ENCODE measurements at regions not wholly inside any gene's neighbourhood (a gene's known extent, or its start where the extent isn't known, plus 50 kb on each side); places are given as distances from the start of the nearest gene placed in this dataset.

- CTCF ChIA-PET: no interaction called here
- TF ChIP-seq HDGF (IDR thresholded peaks at IDR 0.05; ENCODE audit: borderline replicate concordance) (no peak), ELF4 (IDR thresholded peaks at IDR 0.05) (no peak), FOXK2 (IDR thresholded peaks at IDR 0.05) (no peak), FOXA1 (IDR thresholded peaks at IDR 0.05) (no peak), LEF1 (IDR thresholded peaks at IDR 0.05; ENCODE audit: borderline replicate concordance) (no peak), L3MBTL2 (conservative IDR thresholded peaks at IDR 0.05) (no peak), ARNT (IDR thresholded peaks at IDR 0.05) (no peak)
- POLR2A ChIA-PET: no interaction called here
- no peak for DNase-seq (ENCODE audit: extremely low spot score)
These were observed 194.3 kb downstream of the SNAPC1 start for GRCh38 chr14:61956517-61956916.

- TF ChIP-seq HDGF (IDR thresholded peaks at IDR 0.05; ENCODE audit: borderline replicate concordance): no peak
- no peak for TF ChIP-seq FOXA1 (IDR thresholded peaks at IDR 0.05)
- TF ChIP-seq SP1 (IDR thresholded peaks at IDR 0.05): no peak
- no peak for TF ChIP-seq CTBP1 (IDR thresholded peaks at IDR 0.05; ENCODE audit: borderline replicate concordance)
- no peak for TF ChIP-seq LEF1 (IDR thresholded peaks at IDR 0.05; ENCODE audit: borderline replicate concordance)
- TF ChIP-seq ELF4 (IDR thresholded peaks at IDR 0.05): no peak
- TF ChIP-seq ZNF384 (IDR thresholded peaks at IDR 0.05): no peak
- TF ChIP-seq BHLHE40 (IDR thresholded peaks at IDR 0.05; ENCODE audit: borderline replicate concordance): no peak
- TF ChIP-seq SUZ12 (IDR thresholded peaks at IDR 0.05): no peak
- no peak for TF ChIP-seq FOXK2 (IDR thresholded peaks at IDR 0.05)
- TF ChIP-seq FOXM1 (IDR thresholded peaks at IDR 0.05; ENCODE audit: borderline replicate concordance): no peak
- ChIA-PET CTCF (no interaction called here), POLR2A (no interaction called here)
- no peak for DNase-seq (ENCODE audit: extremely low spot score)
These were observed 197.1 kb downstream of the SNAPC1 start for GRCh38 chr14:61959348-61959747.

- no peak for DNase-seq (ENCODE audit: extremely low spot score)
- TF ChIP-seq FOXM1 (IDR thresholded peaks at IDR 0.05; ENCODE audit: borderline replicate concordance) (no peak), BHLHE40 (IDR thresholded peaks at IDR 0.05; ENCODE audit: borderline replicate concordance) (no peak), NFRKB (IDR thresholded peaks at IDR 0.05) (no peak), ZNF384 (IDR thresholded peaks at IDR 0.05) (no peak), ARNT (IDR thresholded peaks at IDR 0.05) (no peak), FOXA1 (IDR thresholded peaks at IDR 0.05) (no peak), PKNOX1 (IDR thresholded peaks at IDR 0.05) (no peak), HDGF (IDR thresholded peaks at IDR 0.05; ENCODE audit: borderline replicate concordance) (no peak), CTBP1 (IDR thresholded peaks at IDR 0.05; ENCODE audit: borderline replicate concordance) (no peak), ELF4 (IDR thresholded peaks at IDR 0.05) (no peak), TARDBP (IDR thresholded peaks at IDR 0.05) (no peak), FOXK2 (IDR thresholded peaks at IDR 0.05) (no peak), SP1 (IDR thresholded peaks at IDR 0.05) (no peak), SUZ12 (IDR thresholded peaks at IDR 0.05) (no peak), LEF1 (IDR thresholded peaks at IDR 0.05; ENCODE audit: borderline replicate concordance) (no peak), L3MBTL2 (conservative IDR thresholded peaks at IDR 0.05) (no peak)
- ChIA-PET POLR2A (no interaction called here), CTCF (no interaction called here)
These were observed 199.1 kb downstream of the SNAPC1 start for GRCh38 chr14:61961369-61961768.

GRCh38 chr14:61963926-61964325 is 201.7 kb downstream of the SNAPC1 start:
- no peak for DNase-seq (ENCODE audit: extremely low spot score)
- ChIA-PET CTCF (no interaction called here), POLR2A (no interaction called here)
- no peak for TF ChIP-seq ZNF384 (IDR thresholded peaks at IDR 0.05)
- no peak for TF ChIP-seq LEF1 (IDR thresholded peaks at IDR 0.05; ENCODE audit: borderline replicate concordance)
- TF ChIP-seq FOXA1 (IDR thresholded peaks at IDR 0.05): no peak
- TF ChIP-seq ARNT (IDR thresholded peaks at IDR 0.05): no peak
- TF ChIP-seq TARDBP (IDR thresholded peaks at IDR 0.05): no peak

- ChIA-PET CTCF (no interaction called here), POLR2A (no interaction called here)
- TF ChIP-seq SUZ12 (IDR thresholded peaks at IDR 0.05) (no peak), PKNOX1 (IDR thresholded peaks at IDR 0.05) (no peak), TARDBP (IDR thresholded peaks at IDR 0.05) (no peak), FOXK2 (IDR thresholded peaks at IDR 0.05) (no peak), BHLHE40 (IDR thresholded peaks at IDR 0.05; ENCODE audit: borderline replicate concordance) (no peak), L3MBTL2 (conservative IDR thresholded peaks at IDR 0.05) (no peak), CTBP1 (IDR thresholded peaks at IDR 0.05; ENCODE audit: borderline replicate concordance) (no peak), ELF4 (IDR thresholded peaks at IDR 0.05) (no peak), ZNF384 (IDR thresholded peaks at IDR 0.05) (no peak), FOXA1 (IDR thresholded peaks at IDR 0.05) (no peak), LEF1 (IDR thresholded peaks at IDR 0.05; ENCODE audit: borderline replicate concordance) (no peak), FOXM1 (IDR thresholded peaks at IDR 0.05; ENCODE audit: borderline replicate concordance) (no peak), SP1 (IDR thresholded peaks at IDR 0.05) (no peak), NFRKB (IDR thresholded peaks at IDR 0.05) (no peak)
- no peak for DNase-seq (ENCODE audit: extremely low spot score)
These were observed 203.0 kb downstream of the SNAPC1 start for GRCh38 chr14:61965030-61965745.

- no peak for DNase-seq (ENCODE audit: extremely low spot score)
- TF ChIP-seq FOXM1 (IDR thresholded peaks at IDR 0.05; ENCODE audit: borderline replicate concordance) (no peak), SUZ12 (IDR thresholded peaks at IDR 0.05) (no peak), L3MBTL2 (conservative IDR thresholded peaks at IDR 0.05) (no peak)
- CTCF ChIA-PET: no interaction called here
- POLR2A ChIA-PET: no interaction called here
These were observed 206.0 kb downstream of the SNAPC1 start for GRCh38 chr14:61968207-61968606.

- DNase-seq (ENCODE audit: extremely low spot score): no peak
- TF ChIP-seq SUZ12 (IDR thresholded peaks at IDR 0.05) (no peak), BHLHE40 (IDR thresholded peaks at IDR 0.05; ENCODE audit: borderline replicate concordance) (no peak), ARNT (IDR thresholded peaks at IDR 0.05) (no peak), CTBP1 (IDR thresholded peaks at IDR 0.05; ENCODE audit: borderline replicate concordance) (no peak), HDGF (IDR thresholded peaks at IDR 0.05; ENCODE audit: borderline replicate concordance) (no peak), NFRKB (IDR thresholded peaks at IDR 0.05) (no peak), ELF4 (IDR thresholded peaks at IDR 0.05) (no peak), FOXA1 (IDR thresholded peaks at IDR 0.05) (no peak), PKNOX1 (IDR thresholded peaks at IDR 0.05) (no peak), SP1 (IDR thresholded peaks at IDR 0.05) (no peak), LEF1 (IDR thresholded peaks at IDR 0.05; ENCODE audit: borderline replicate concordance) (no peak), FOXM1 (IDR thresholded peaks at IDR 0.05; ENCODE audit: borderline replicate concordance) (no peak), FOXK2 (IDR thresholded peaks at IDR 0.05) (no peak), ZNF384 (IDR thresholded peaks at IDR 0.05) (no peak), L3MBTL2 (conservative IDR thresholded peaks at IDR 0.05) (no peak), TARDBP (IDR thresholded peaks at IDR 0.05) (no peak)
- ChIA-PET CTCF (no interaction called here), POLR2A (no interaction called here)
These were observed 210.5 kb downstream of the SNAPC1 start for GRCh38 chr14:61972711-61973110.

Measured in HEK293T (cell line).